ENCODE measurements at regions not wholly inside any gene's neighbourhood (a gene's known extent, or its start where the extent isn't known, plus 50 kb on each side); places are given as distances from the start of the nearest gene placed in this dataset.

DNA sequence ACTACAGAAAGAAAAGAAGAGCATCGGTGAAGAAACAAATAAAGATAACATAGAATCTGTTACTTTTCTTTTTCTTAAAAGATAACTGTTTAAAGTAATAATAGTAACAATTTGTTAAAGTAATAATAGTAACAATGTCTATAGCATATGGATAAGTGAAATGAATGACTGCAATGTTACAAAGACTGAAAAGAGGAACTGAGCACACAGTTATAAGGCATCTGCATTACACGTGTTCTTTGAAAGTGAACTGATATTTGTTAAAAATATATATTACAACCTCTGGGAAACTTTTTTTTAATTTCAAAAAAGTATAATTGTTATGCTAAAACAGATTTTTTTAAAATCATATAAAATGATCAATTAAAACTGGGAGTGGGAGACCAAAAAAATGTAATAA, 88.4 kb upstream of the FST start:
- TF ChIP-seq, protein P1, sequence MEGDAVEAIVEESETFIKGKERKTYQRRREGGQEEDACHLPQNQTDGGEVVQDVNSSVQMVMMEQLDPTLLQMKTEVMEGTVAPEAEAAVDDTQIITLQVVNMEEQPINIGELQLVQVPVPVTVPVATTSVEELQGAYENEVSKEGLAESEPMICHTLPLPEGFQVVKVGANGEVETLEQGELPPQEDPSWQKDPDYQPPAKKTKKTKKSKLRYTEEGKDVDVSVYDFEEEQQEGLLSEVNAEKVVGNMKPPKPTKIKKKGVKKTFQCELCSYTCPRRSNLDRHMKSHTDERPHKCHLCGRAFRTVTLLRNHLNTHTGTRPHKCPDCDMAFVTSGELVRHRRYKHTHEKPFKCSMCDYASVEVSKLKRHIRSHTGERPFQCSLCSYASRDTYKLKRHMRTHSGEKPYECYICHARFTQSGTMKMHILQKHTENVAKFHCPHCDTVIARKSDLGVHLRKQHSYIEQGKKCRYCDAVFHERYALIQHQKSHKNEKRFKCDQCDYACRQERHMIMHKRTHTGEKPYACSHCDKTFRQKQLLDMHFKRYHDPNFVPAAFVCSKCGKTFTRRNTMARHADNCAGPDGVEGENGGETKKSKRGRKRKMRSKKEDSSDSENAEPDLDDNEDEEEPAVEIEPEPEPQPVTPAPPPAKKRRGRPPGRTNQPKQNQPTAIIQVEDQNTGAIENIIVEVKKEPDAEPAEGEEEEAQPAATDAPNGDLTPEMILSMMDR (IDR thresholded peaks at IDR 0.05): no peak
- no peak for TF ChIP-seq POLR2A (IDR thresholded peaks at IDR 0.05)

Measured in breast epithelium (tissue), 3 donors.